ENCODE measurements at regions not wholly inside any gene's neighbourhood (a gene's known extent, or its start where the extent isn't known, plus 50 kb on each side); places are given as distances from the start of the nearest gene placed in this dataset.

GRCh38 chr20:12199703-12200102 lies 282.0 kb downstream of the BTBD3 start:
- no peak overlapping the region for H3K27ac Mint-ChIP-seq
- ChIA-PET POLR2A (no interaction called here), CTCF (interaction anchor here (0.9 to 1.1 kb wide), 3 partner anchors 8 to 416 kb away, joined by 3 read pairs; no protein-coding TSS in a partner anchor)
- H3K4me1 Mint-ChIP-seq = no peaks in the 10 kb centered on the region
- TF ChIP-seq ATF1 (CRISPR knock-in tag; IDR thresholded peaks at IDR 0.05) = no peak
- no peak for TF ChIP-seq ZNF671 (CRISPR knock-in tag; IDR thresholded peaks at IDR 0.05)
- no peak for TF ChIP-seq MAX (CRISPR knock-in tag; IDR thresholded peaks at IDR 0.05)
- no peak for TF ChIP-seq ZNF396 (CRISPR knock-in tag; IDR thresholded peaks at IDR 0.05; ENCODE audit: borderline replicate concordance)
- no peak for TF ChIP-seq ZNF121 (CRISPR knock-in tag; IDR thresholded peaks at IDR 0.05)
- TF ChIP-seq, protein P1, sequence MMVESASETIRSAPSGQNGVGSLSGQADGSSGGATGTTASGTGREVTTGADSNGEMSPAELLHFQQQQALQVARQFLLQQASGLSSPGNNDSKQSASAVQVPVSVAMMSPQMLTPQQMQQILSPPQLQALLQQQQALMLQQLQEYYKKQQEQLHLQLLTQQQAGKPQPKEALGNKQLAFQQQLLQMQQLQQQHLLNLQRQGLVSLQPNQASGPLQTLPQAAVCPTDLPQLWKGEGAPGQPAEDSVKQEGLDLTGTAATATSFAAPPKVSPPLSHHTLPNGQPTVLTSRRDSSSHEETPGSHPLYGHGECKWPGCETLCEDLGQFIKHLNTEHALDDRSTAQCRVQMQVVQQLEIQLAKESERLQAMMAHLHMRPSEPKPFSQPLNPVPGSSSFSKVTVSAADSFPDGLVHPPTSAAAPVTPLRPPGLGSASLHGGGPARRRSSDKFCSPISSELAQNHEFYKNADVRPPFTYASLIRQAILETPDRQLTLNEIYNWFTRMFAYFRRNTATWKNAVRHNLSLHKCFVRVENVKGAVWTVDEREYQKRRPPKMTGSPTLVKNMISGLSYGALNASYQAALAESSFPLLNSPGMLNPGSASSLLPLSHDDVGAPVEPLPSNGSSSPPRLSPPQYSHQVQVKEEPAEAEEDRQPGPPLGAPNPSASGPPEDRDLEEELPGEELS (CRISPR knock-in tag; IDR thresholded peaks at IDR 0.05) = no peak
- TF ChIP-seq, protein P2, sequence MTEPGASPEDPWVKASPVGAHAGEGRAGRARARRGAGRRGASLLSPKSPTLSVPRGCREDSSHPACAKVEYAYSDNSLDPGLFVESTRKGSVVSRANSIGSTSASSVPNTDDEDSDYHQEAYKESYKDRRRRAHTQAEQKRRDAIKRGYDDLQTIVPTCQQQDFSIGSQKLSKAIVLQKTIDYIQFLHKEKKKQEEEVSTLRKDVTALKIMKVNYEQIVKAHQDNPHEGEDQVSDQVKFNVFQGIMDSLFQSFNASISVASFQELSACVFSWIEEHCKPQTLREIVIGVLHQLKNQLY (CRISPR knock-in tag; IDR thresholded peaks at IDR 0.05) = no peak
- no peak for TF ChIP-seq FOXJ3 (CRISPR knock-in tag; IDR thresholded peaks at IDR 0.05; ENCODE audit: borderline replicate concordance)
- no peak for TF ChIP-seq GTF2I (CRISPR knock-in tag; conservative IDR thresholded peaks at IDR 0.05)
- H3K36me3 Mint-ChIP-seq = no peaks in the 10 kb centered on the region
- DNase-seq (ENCODE audit: low spot score) = peak; percentile 12
- no peaks in the 10 kb centered on the region for H3K27me3 Mint-ChIP-seq (ENCODE audit: low read depth)
- H3K9me3 Mint-ChIP-seq = peaks cover under 1% of the 10 kb centered on the region; the same call in 1 of the 2 replicates
- peak; percentile 73 for ATAC-seq
- H3K4me3 Mint-ChIP-seq = no peak overlapping the region

- DNase-seq (ENCODE audit: low spot score) = no peak
- no peak overlapping the region for H3K27ac Mint-ChIP-seq
- CTCF ChIA-PET = no interaction called here
- no peak for TF ChIP-seq CREB1 (CRISPR knock-in tag; IDR thresholded peaks at IDR 0.05)
- H3K36me3 Mint-ChIP-seq = no peaks in the 10 kb centered on the region
- H3K9me3 Mint-ChIP-seq = peaks cover 14% of the 10 kb centered on the region
- ATAC-seq = no peak
- H3K4me3 Mint-ChIP-seq = no peak overlapping the region
- H3K4me1 Mint-ChIP-seq = no peaks in the 10 kb centered on the region
- H3K27me3 Mint-ChIP-seq (ENCODE audit: low read depth) = no peaks in the 10 kb centered on the region
- POLR2A ChIA-PET = no interaction called here
Observed at GRCh38 chr20:12201289-12201991, 283.7 kb downstream of the BTBD3 start.

DNA sequence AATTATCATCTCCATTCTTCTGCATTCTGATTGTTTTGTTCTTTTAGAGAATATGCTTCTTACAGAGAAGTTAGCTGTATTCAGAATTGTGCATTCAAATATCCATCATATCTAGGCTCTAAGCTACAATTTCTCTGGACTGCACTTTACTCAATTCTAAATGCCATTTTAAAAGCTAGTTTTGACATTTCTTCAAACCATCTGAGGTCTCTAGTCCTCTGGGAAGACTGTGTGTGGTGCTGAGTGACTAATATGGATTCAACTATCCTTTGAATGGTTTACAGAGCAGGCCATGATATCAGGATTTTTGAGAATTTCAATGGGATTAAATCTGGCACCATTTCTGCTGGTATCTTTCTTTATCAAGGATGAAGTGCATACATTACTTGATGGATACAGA lies 285.7 kb downstream of the BTBD3 start:
- Mint-ChIP-seq H3K9me3 (peaks cover 14% of the 10 kb centered on the region), H3K4me3 (no peak overlapping the region), H3K27me3 (ENCODE audit: low read depth) (no peaks in the 10 kb centered on the region), H3K27ac (no peak overlapping the region), H3K36me3 (no peaks in the 10 kb centered on the region), H3K4me1 (no peaks in the 10 kb centered on the region)
- DNase-seq (ENCODE audit: low spot score) = no peak
- ChIA-PET CTCF (interaction anchor here (1.6 kb wide), 1 partner anchor 154 kb away, joined by 4 read pairs; no protein-coding TSS in a partner anchor), POLR2A (no interaction called here)
- ATAC-seq = no peak
- TF ChIP-seq ESRRA (CRISPR knock-in tag; IDR thresholded peaks at IDR 0.05; ENCODE audit: borderline replicate concordance) (no peak), IRF2 (CRISPR knock-in tag; IDR thresholded peaks at IDR 0.05; ENCODE audit: borderline replicate concordance, low read depth) (no peak), MYBL2 (CRISPR knock-in tag; IDR thresholded peaks at IDR 0.05) (no peak), HMGA2 (CRISPR knock-in tag; IDR thresholded peaks at IDR 0.05) (no peak), CBFB (CRISPR knock-in tag; IDR thresholded peaks at IDR 0.05; ENCODE audit: low read depth) (no peak), JAZF1 (CRISPR knock-in tag; IDR thresholded peaks at IDR 0.05) (no peak), TP53 (CRISPR knock-in tag; IDR thresholded peaks at IDR 0.05) (no peak), NFYB (CRISPR knock-in tag; conservative IDR thresholded peaks at IDR 0.05; ENCODE audit: low read depth) (no peak), TEAD4 (CRISPR knock-in tag; IDR thresholded peaks at IDR 0.05) (no peak), ATF1 (CRISPR knock-in tag; IDR thresholded peaks at IDR 0.05) (no peak), FOXK1 (CRISPR knock-in tag; IDR thresholded peaks at IDR 0.05) (no peak), ZNF121 (CRISPR knock-in tag; IDR thresholded peaks at IDR 0.05) (no peak), SMAD4 (CRISPR knock-in tag; IDR thresholded peaks at IDR 0.05) (no peak), ATF3 (CRISPR knock-in tag; conservative IDR thresholded peaks at IDR 0.05) (no peak)
- TF ChIP-seq, protein P3, sequence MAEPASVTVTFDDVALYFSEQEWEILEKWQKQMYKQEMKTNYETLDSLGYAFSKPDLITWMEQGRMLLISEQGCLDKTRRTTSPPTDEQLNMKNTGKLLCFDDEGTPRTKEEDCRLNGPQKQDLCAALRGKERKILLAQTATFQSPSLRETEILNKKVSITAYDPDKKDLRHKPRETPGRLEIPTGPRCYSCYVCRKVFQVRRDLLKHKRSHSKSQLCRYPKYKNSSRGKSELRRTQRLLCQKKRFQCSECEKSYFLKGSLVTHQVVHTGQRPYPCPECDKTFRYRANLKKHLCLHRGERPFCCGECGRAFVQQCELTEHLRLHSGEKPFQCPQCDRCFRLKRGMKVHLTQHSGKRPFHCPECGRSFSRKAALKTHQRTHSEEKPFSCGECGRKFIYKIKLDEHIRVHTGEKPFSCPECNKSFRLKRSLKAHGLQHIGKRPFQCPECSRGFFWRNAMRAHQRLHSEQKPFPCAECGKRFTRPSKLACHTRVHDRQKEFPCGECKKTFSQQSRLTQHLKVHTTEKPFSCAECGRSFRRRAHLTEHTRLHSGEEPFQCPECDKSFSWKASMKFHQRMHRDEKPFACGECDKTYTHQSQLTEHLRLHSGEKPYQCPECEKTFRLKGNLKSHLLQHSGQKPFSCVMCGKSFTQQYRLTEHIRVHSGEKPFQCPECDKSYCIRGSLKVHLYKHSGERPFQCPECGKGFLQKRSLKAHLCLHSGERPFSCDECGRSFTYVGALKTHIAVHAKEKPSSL (CRISPR knock-in tag; conservative IDR thresholded peaks at IDR 0.05) = no peak
- TF ChIP-seq, protein P4, sequence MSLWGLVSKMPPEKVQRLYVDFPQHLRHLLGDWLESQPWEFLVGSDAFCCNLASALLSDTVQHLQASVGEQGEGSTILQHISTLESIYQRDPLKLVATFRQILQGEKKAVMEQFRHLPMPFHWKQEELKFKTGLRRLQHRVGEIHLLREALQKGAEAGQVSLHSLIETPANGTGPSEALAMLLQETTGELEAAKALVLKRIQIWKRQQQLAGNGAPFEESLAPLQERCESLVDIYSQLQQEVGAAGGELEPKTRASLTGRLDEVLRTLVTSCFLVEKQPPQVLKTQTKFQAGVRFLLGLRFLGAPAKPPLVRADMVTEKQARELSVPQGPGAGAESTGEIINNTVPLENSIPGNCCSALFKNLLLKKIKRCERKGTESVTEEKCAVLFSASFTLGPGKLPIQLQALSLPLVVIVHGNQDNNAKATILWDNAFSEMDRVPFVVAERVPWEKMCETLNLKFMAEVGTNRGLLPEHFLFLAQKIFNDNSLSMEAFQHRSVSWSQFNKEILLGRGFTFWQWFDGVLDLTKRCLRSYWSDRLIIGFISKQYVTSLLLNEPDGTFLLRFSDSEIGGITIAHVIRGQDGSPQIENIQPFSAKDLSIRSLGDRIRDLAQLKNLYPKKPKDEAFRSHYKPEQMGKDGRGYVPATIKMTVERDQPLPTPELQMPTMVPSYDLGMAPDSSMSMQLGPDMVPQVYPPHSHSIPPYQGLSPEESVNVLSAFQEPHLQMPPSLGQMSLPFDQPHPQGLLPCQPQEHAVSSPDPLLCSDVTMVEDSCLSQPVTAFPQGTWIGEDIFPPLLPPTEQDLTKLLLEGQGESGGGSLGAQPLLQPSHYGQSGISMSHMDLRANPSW (CRISPR knock-in tag; conservative IDR thresholded peaks at IDR 0.05; ENCODE audit: low read depth) = no peak

Measured in WTC11 (cell line).